CD14-positive monocyte (primary cell): ENCODE measurements at regions not wholly inside any gene's neighbourhood (a gene's known extent, or its start where the extent isn't known, plus 50 kb on each side); places are given as distances from the start of the nearest gene placed in this dataset.

Source experiments
- DNase-seq, 3 donors: peaks; one replicate each; pipeline ENCODE4 v3.0.0-alpha.2; 2011 to 2022
- H2AFZ ChIP-seq: 2 replicates; pipeline ENCODE4 v1.6.0; 2012; ENCODE audit warnings: mild to moderate bottlenecking, low read depth, low read length, inconsistent platforms; ENCODE audit not compliant: insufficient read depth, poor library complexity, severe bottlenecking
- H3K27ac ChIP-seq, 2 donors: 1 replicate in 1 of 2; 2 replicates in 1 of 2; pipeline ENCODE4 v1.5.1; 2012 to 2013; ENCODE audit warnings: low read length in 2 of 2, control low read depth in 1 of 2, inconsistent platforms in 1 of 2, low read depth in 1 of 2, mild to moderate bottlenecking in 1 of 2
- H3K27me3 ChIP-seq, 2 donors: one replicate each; pipeline versions ENCODE4 v1.6.0 to v1.6.1; 2011 to 2013; ENCODE audit warnings: low read length in 2 of 2; ENCODE audit not compliant: control insufficient read depth in 2 of 2, insufficient read depth in 2 of 2
- H3K36me3 ChIP-seq, 2 donors: replicated peaks in 1 of 2; 1 replicate in 1 of 2; 2 replicates in 1 of 2; pipeline versions ENCODE4 v1.5.1 to v1.6.1; 2012 to 2013; ENCODE audit warnings: low read length in 2 of 2, control low read depth in 1 of 2, inconsistent platforms in 1 of 2, mild to moderate bottlenecking in 1 of 2; ENCODE audit not compliant: insufficient read depth in 2 of 2, control insufficient read depth in 1 of 2
- H3K4me1 ChIP-seq, 2 donors: 1 replicate in 1 of 2; 2 replicates in 1 of 2; pipeline versions ENCODE4 v1.5.1 to v1.6.1; 2012 to 2013; ENCODE audit warnings: low read length in 2 of 2, control low read depth in 1 of 2, inconsistent platforms in 1 of 2, mild to moderate bottlenecking in 1 of 2, moderate library complexity in 1 of 2; ENCODE audit not compliant: insufficient read depth in 2 of 2, control insufficient read depth in 1 of 2
- H3K4me2 ChIP-seq: replicated peaks from 2 replicates; pipeline ENCODE3; 2012; ENCODE audit warnings: low read length, moderate library complexity, mild to moderate bottlenecking; ENCODE audit not compliant: poor library complexity, severe bottlenecking; ENCODE audit errors: extremely low read depth
- H3K4me3 ChIP-seq, 3 experiments: fragments of 200-600 bp in 1 of 3; sonication (generic) in 1 of 3; replicated peaks in 1 of 3; 1 replicate in 2 of 3; 2 replicates in 1 of 3; pipeline ENCODE4 v1.5.1; 2011 to 2013; ENCODE audit warnings: low read length in 3 of 3, mild to moderate bottlenecking in 3 of 3, control low read depth in 2 of 3, low read depth in 2 of 3, inconsistent platforms in 1 of 3, moderate library complexity in 1 of 3
- H3K79me2 ChIP-seq: 2 replicates; pipeline ENCODE4 v1.6.0; 2012; ENCODE audit warnings: mild to moderate bottlenecking, control low read depth, inconsistent platforms, low read length, moderate library complexity; ENCODE audit not compliant: insufficient read depth
- H3K9ac ChIP-seq: 2 replicates; pipeline ENCODE4 v1.6.0; 2017; ENCODE audit warnings: low read length, mild to moderate bottlenecking; ENCODE audit not compliant: insufficient read depth, poor library complexity, severe bottlenecking
- H3K9me3 ChIP-seq, 2 donors: replicated peaks in 1 of 2; 1 replicate in 1 of 2; 2 replicates in 1 of 2; pipeline versions ENCODE4 v1.5.1 to v1.6.1; 2012 to 2013; ENCODE audit warnings: low read length in 2 of 2, control low read depth in 1 of 2; ENCODE audit not compliant: control insufficient read depth in 1 of 2, insufficient read depth in 1 of 2
- H4K20me1 ChIP-seq: 2 replicates; pipeline ENCODE4 v1.6.0; 2012; ENCODE audit warnings: mild to moderate bottlenecking, low read length, control low read depth, moderate library complexity; ENCODE audit not compliant: insufficient read depth
- H3K27ac Mint-ChIP-seq, 7 donors: one replicate each; pipeline ENCODE4 v1.8.0; 2020; ENCODE audit warnings: mild to moderate bottlenecking in 7 of 7, mixed read lengths in 7 of 7, moderate library complexity in 6 of 7, inconsistent platforms in 2 of 7
- H3K27me3 Mint-ChIP-seq, 3 donors: one replicate each; pipeline ENCODE4 v1.8.0; 2021 to 2022; ENCODE audit warnings: low read depth in 3 of 3, mild to moderate bottlenecking in 3 of 3, mixed read lengths in 3 of 3, moderate library complexity in 3 of 3, inconsistent platforms in 1 of 3
- H3K36me3 Mint-ChIP-seq, 2 donors: one replicate each; pipeline ENCODE4 v1.8.0; 2020; ENCODE audit warnings: mixed read lengths in 2 of 2, inconsistent platforms in 1 of 2, mild to moderate bottlenecking in 1 of 2
- H3K4me1 Mint-ChIP-seq: one replicate; pipeline ENCODE4 v1.8.0; 2020; ENCODE audit warnings: mild to moderate bottlenecking, mixed read lengths
- H3K4me3 Mint-ChIP-seq, 2 donors: one replicate each; pipeline ENCODE4 v1.8.0; 2020; ENCODE audit warnings: mild to moderate bottlenecking in 2 of 2, mixed read lengths in 2 of 2, moderate library complexity in 1 of 2
- H3K9me3 Mint-ChIP-seq, 7 donors: one replicate each; pipeline ENCODE4 v1.8.0; 2020 to 2022; ENCODE audit warnings: mixed read lengths in 7 of 7, mild to moderate bottlenecking in 6 of 7, moderate library complexity in 6 of 7, inconsistent platforms in 2 of 7
- WGBS: methylation state at CpG from one replicate; pipeline ENCODE4 v1.1.5; 2013; ENCODE audit warnings: missing lambda C conversion rate; ENCODE audit not compliant: insufficient coverage; 5-methylcytosine and 5-hydroxymethylcytosine counted together
- intact Hi-C, 2 donors: fragments of 100-400 bp; cut with micrococcal nuclease; formaldehyde crosslinking; loops; one replicate each; pipeline versions ENCODE4 v1.15.0 to v1.15.1; 2023
- TF ChIP-seq, protein P1 (sequence below): fragments of 200-600 bp; IDR thresholded peaks from one replicate; pipeline ENCODE4 v1.8.0; 2022; ENCODE audit warnings: antibody characterized with exemption, mild to moderate bottlenecking

DNA sequence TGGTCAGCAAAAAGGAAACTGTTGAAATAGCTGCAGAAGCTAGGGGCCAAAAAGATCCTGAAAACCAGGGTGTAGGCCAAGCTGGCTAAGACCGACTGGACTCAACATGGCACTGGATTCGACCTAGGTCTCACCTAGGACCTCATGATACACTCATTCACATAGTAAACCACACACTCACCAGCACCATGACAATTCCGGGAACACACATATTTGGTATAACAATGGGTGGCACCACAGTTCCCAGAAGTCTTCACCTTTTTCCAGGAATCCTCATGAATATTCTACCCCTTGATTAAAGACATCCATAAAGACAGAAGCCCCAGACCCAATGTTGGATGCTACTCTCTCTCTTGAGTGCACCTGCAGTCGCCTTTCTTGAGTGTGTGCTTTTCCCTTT is 460.1 kb downstream of the TMEM114 start:
- no peaks in the 10 kb centered on the region for H4K20me1 ChIP-seq
- Mint-ChIP-seq H3K4me1 (no peaks in the 10 kb centered on the region), H3K27ac (no peak overlapping the region), H3K9me3 (peaks cover 0 to 16% (median 9%) of the 10 kb centered on the region in 7 donors), H3K36me3 (no peaks in the 10 kb centered on the region), H3K27me3 (no peaks in the 10 kb centered on the region), H3K4me3 (no peak overlapping the region)
- no peaks in the 10 kb centered on the region for H3K79me2 ChIP-seq
- H3K9me3 ChIP-seq, result peaks cover 8 to 13% of the 10 kb centered on the region in 2 donors
- no peak for DNase-seq
- TF ChIP-seq, protein P1, sequence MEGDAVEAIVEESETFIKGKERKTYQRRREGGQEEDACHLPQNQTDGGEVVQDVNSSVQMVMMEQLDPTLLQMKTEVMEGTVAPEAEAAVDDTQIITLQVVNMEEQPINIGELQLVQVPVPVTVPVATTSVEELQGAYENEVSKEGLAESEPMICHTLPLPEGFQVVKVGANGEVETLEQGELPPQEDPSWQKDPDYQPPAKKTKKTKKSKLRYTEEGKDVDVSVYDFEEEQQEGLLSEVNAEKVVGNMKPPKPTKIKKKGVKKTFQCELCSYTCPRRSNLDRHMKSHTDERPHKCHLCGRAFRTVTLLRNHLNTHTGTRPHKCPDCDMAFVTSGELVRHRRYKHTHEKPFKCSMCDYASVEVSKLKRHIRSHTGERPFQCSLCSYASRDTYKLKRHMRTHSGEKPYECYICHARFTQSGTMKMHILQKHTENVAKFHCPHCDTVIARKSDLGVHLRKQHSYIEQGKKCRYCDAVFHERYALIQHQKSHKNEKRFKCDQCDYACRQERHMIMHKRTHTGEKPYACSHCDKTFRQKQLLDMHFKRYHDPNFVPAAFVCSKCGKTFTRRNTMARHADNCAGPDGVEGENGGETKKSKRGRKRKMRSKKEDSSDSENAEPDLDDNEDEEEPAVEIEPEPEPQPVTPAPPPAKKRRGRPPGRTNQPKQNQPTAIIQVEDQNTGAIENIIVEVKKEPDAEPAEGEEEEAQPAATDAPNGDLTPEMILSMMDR, result no peak
- no peak overlapping the region for H3K4me2 ChIP-seq
- H3K9ac ChIP-seq, result no peak overlapping the region
- intact Hi-C loops, result no loop called here
- H3K27me3 ChIP-seq, result no peaks in the 10 kb centered on the region
- H3K36me3 ChIP-seq, result no peaks in the 10 kb centered on the region
- H3K27ac ChIP-seq, result no peak overlapping the region
- H3K4me3 ChIP-seq, result no peak overlapping the region
- whole genome bisulfite sequencing, result 71% methylated on average over 2 of the region's 4 CpGs
- H2AFZ ChIP-seq, result no peak overlapping the region
- no peaks in the 10 kb centered on the region for H3K4me1 ChIP-seq

DNA sequence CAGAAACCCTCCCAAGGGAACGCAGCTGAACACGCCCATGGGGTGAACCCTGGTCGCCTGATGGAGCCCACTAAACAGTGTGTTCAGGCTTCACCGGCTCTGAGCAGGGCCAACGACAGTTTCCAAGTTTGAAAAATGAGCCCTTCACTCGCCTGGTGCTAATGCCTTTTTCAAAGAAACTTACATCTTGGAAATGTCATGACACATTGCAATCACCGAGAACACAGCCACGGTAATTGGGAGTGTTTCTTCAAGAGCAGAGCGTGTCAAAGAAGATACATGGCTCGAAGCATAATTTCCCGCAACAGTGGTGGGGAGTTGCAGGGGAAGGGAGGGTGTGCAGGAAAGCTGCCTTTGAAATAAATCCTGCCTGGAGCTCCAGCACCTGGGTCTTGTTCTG is 463.2 kb downstream of the TMEM114 start:
- no peak overlapping the region for H3K9ac ChIP-seq
- WGBS, result 92% methylated on average over 10 of the region's 11 CpGs

More for the DNA sequence above, 463.2 kb downstream of the TMEM114 start:
- H3K27ac ChIP-seq, result no peak overlapping the region
- peaks cover 0 to 2% (median 0%) of the 10 kb centered on the region in 3 donors for H3K27me3 Mint-ChIP-seq
- peaks cover 3 to 33% (median 12%) of the 10 kb centered on the region in 7 donors for H3K9me3 Mint-ChIP-seq
- no peaks in the 10 kb centered on the region for H4K20me1 ChIP-seq
- TF ChIP-seq, protein P1, result no peak
- no peaks in the 10 kb centered on the region for H3K36me3 Mint-ChIP-seq
- no peak overlapping the region for H3K4me3 ChIP-seq
- no peaks in the 10 kb centered on the region for H3K4me1 Mint-ChIP-seq
- H2AFZ ChIP-seq, result no peak overlapping the region
- peaks cover 16 to 18% of the 10 kb centered on the region in 2 donors for H3K9me3 ChIP-seq
- no peaks in the 10 kb centered on the region for H3K79me2 ChIP-seq
- no peak for DNase-seq
- no peaks in the 10 kb centered on the region for H3K27me3 ChIP-seq
- H3K27ac Mint-ChIP-seq, result no peak overlapping the region
- no peaks in the 10 kb centered on the region for H3K36me3 ChIP-seq
- H3K4me3 Mint-ChIP-seq, result no peak overlapping the region
- no peaks in the 10 kb centered on the region for H3K4me1 ChIP-seq
- no peak overlapping the region for H3K4me2 ChIP-seq
- intact Hi-C loops, result no loop called here
